ENCODE measurements at regions not wholly inside any gene's neighbourhood (a gene's known extent, or its start where the extent isn't known, plus 50 kb on each side); places are given as distances from the start of the nearest gene placed in this dataset.

- TF ChIP-seq ARID4B (CRISPR knock-in tag; IDR thresholded peaks at IDR 0.05; ENCODE audit: borderline replicate concordance) (peak; percentile 84), MLX (CRISPR knock-in tag; IDR thresholded peaks at IDR 0.05) (no peak), JUN (CRISPR knock-in tag; IDR thresholded peaks at IDR 0.05) (peak; percentile 76; the same call in 1 of the 2 replicates), KAT7 (CRISPR knock-in tag; IDR thresholded peaks at IDR 0.05; ENCODE audit: borderline replicate concordance) (no peak), ZNF232 (CRISPR knock-in tag; IDR thresholded peaks at IDR 0.05) (peak; percentile 67; the same call in 1 of the 2 replicates), FOXP4 (CRISPR knock-in tag; IDR thresholded peaks at IDR 0.05) (0 out of 2 replicates have a peak, but pooled peaks have one; percentile 36), TEAD4 (CRISPR knock-in tag; IDR thresholded peaks at IDR 0.05) (peak; percentile 66; the same call in 1 of the 2 replicates), ZBTB21 (CRISPR knock-in tag; IDR thresholded peaks at IDR 0.05; ENCODE audit: borderline replicate concordance) (no peak), CREM (CRISPR knock-in tag; IDR thresholded peaks at IDR 0.05) (no peak), AR (CRISPR knock-in tag; IDR thresholded peaks at IDR 0.05) (no peak), TEAD1 (CRISPR knock-in tag; IDR thresholded peaks at IDR 0.05) (peak; percentile 69; the same call in 1 of the 2 replicates)
These were observed 156.8 kb downstream of the PHETA1 start (continued) for GRCh38 chr12:111211910-111212757.

- no peaks in the 10 kb centered on the region for H3K27me3 Mint-ChIP-seq (ENCODE audit: low read depth)
- ChIA-PET POLR2A (no interaction called here), CTCF (no interaction called here)
- DNase-seq (ENCODE audit: low spot score) (no peak), ATAC-seq (no peak)
- no peaks in the 10 kb centered on the region for H3K4me1 Mint-ChIP-seq
- no peaks in the 10 kb centered on the region for H3K36me3 Mint-ChIP-seq
- no peak overlapping the region for H3K27ac Mint-ChIP-seq
- H3K4me3 Mint-ChIP-seq: no peak overlapping the region
- H3K9me3 Mint-ChIP-seq: no peaks in the 10 kb centered on the region
- TF ChIP-seq ZNF512 (CRISPR knock-in tag; IDR thresholded peaks at IDR 0.05; ENCODE audit: borderline replicate concordance) (no peak), ZMAT4 (CRISPR knock-in tag; IDR thresholded peaks at IDR 0.05) (no peak), JUN (CRISPR knock-in tag; IDR thresholded peaks at IDR 0.05) (no peak), NR1H2 (CRISPR knock-in tag; IDR thresholded peaks at IDR 0.05) (no peak), E2F4 (CRISPR knock-in tag; IDR thresholded peaks at IDR 0.05; ENCODE audit: borderline replicate concordance, low read depth) (no peak), ZNF232 (CRISPR knock-in tag; IDR thresholded peaks at IDR 0.05) (no peak), ZNF317 (CRISPR knock-in tag; IDR thresholded peaks at IDR 0.05; ENCODE audit: borderline replicate concordance, low read depth) (no peak), MXD4 (CRISPR knock-in tag; IDR thresholded peaks at IDR 0.05; ENCODE audit: borderline replicate concordance) (no peak), GRHL2 (CRISPR knock-in tag; IDR thresholded peaks at IDR 0.05; ENCODE audit: insufficient replicate concordance, severe bottlenecking) (no peak)
These were observed 159.1 kb downstream of the PHETA1 start for GRCh38 chr12:111209811-111210210.
